MM.1S (cell line): ENCODE measurements at regions not wholly inside any gene's neighbourhood (a gene's known extent, or its start where the extent isn't known, plus 50 kb on each side); places are given as distances from the start of the nearest gene placed in this dataset.

Source experiments
- CTCF ChIP-seq: fragments of 300-600 bp; sonication (generic); IDR thresholded peaks from 2 replicates; pipeline ENCODE4 v1.5.1; 2016; ENCODE audit warnings: antibody characterized with exemption, low read length, mixed read lengths
- EZH2 ChIP-seq: fragments of 300-600 bp; sonication (generic); optimal IDR thresholded peaks from 2 replicates; pipeline ENCODE3; 2017; ENCODE audit warnings: low read depth, mild to moderate bottlenecking, antibody characterized with exemption, low read length, mixed read lengths

- TF ChIP-seq EZH2, result no peak
- TF ChIP-seq CTCF, result no peak
Measured at GRCh38 chr3:180288816-180289215, 252.1 kb upstream of the PEX5L start.
